Neutrophil (primary cell): ENCODE measurements at regions not wholly inside any gene's neighbourhood (a gene's known extent, or its start where the extent isn't known, plus 50 kb on each side); places are given as distances from the start of the nearest gene placed in this dataset.
"Not testable (repeated sequence)": the region's sequence is repeated elsewhere in the genome, so short reads cannot be mapped to it uniquely, and the experiment has no call there.

Experiments used
- H3K27ac ChIP-seq: fragments of 200-600 bp; sonication (generic); 2 replicates; pipeline ENCODE4 v1.5.1; 2016; ENCODE audit warnings: mild to moderate bottlenecking, moderate library complexity
- H3K27me3 ChIP-seq: fragments of 200-600 bp; sonication (generic); 2 replicates; pipeline ENCODE4 v1.6.0; 2016; ENCODE audit warnings: mild to moderate bottlenecking
- H3K36me3 ChIP-seq: fragments of 200-600 bp; sonication (generic); 2 replicates; pipeline ENCODE4 v1.5.1; 2017
- H3K4me1 ChIP-seq, 2 experiments: fragments of 200-600 bp in 1 of 2; sonication (generic) in 1 of 2; 1 replicate in 1 of 2; 2 replicates in 1 of 2; pipeline versions ENCODE4 v1.5.1 to v1.6.1; 2013 to 2016; ENCODE audit warnings: low read depth in 1 of 2, low read length in 1 of 2, mild to moderate bottlenecking in 1 of 2, moderate library complexity in 1 of 2; ENCODE audit not compliant: control insufficient read depth in 1 of 2, insufficient read depth in 1 of 2
- H3K4me3 ChIP-seq, 2 experiments: fragments of 200-600 bp in 1 of 2; sonication (generic) in 1 of 2; 1 replicate in 1 of 2; 2 replicates in 1 of 2; pipeline ENCODE4 v1.5.1; 2013 to 2016; ENCODE audit warnings: low read depth in 1 of 2, low read length in 1 of 2, mild to moderate bottlenecking in 1 of 2, moderate library complexity in 1 of 2
- H3K9me3 ChIP-seq: fragments of 200-600 bp; sonication (generic); 2 replicates; pipeline ENCODE4 v1.5.1; 2016
- TF ChIP-seq, protein P1 (sequence below): fragments of 200-600 bp; sonication (generic); IDR thresholded peaks from 2 replicates; pipeline ENCODE4 v1.5.1; 2016; ENCODE audit warnings: antibody characterized with exemption

DNA sequence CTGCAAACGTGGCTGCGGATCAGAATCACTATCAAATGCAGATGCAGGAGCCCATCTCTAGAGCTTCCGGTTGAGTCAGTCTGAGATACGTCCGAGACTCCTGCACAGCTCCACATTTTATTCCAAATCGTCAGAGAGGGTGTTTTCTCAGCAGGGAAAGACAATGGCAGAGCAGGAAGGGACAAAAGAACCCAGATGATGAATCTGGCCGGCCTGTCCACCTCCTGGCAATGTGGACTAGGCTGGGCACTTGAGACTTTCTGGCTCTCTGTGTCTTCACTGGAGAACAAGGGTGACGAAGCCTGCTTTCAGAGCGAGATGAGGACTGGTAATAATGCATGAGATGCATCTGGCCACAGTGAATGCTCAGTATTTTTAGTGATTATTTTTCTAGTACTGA lies 255.9 kb upstream of the MYT1L start:
- Histone ChIP-seq H3K36me3 (no peaks in the 10 kb centered on the region), H3K4me1 (no peaks in the 10 kb centered on the region), H3K4me3 (no peak overlapping the region), H3K27me3 (no peaks in the 10 kb centered on the region), H3K27ac (no peak overlapping the region), H3K9me3 (no peaks in the 10 kb centered on the region)
- TF ChIP-seq, protein P1, sequence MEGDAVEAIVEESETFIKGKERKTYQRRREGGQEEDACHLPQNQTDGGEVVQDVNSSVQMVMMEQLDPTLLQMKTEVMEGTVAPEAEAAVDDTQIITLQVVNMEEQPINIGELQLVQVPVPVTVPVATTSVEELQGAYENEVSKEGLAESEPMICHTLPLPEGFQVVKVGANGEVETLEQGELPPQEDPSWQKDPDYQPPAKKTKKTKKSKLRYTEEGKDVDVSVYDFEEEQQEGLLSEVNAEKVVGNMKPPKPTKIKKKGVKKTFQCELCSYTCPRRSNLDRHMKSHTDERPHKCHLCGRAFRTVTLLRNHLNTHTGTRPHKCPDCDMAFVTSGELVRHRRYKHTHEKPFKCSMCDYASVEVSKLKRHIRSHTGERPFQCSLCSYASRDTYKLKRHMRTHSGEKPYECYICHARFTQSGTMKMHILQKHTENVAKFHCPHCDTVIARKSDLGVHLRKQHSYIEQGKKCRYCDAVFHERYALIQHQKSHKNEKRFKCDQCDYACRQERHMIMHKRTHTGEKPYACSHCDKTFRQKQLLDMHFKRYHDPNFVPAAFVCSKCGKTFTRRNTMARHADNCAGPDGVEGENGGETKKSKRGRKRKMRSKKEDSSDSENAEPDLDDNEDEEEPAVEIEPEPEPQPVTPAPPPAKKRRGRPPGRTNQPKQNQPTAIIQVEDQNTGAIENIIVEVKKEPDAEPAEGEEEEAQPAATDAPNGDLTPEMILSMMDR, result no peak

DNA sequence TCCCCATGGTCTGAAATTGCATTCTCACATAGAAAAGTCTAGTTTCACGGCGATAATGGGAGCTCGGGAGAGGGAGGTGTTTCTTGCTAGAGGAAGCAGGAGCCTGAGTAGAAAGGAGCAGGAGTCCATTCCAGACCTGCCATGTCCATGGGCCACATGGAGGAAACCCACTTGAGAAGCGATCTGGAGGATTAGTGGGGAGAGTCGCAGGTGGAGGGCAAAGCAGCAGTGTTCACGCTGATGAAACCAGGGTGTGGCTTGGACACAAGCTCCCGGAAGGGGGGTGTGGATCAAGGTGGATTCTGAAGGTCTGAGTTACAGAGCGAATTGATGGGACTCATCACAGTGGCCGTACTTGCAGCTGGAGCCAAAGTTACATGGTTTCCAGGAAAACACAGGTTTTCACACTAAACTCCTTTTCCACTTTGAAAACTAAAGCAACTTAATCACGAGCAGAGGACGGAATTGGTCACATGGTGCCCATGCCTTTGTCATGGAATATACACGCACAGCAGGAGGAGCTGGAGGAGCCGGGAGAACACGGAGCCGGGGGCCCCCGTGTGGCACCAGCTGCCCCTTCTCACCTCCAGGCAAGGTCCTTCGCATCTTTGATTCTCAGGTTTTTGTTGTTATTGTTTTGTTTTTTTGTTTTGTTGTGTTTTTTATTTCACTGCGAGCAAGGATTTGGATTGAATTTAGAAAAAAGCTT lies 255.1 kb upstream of the MYT1L start:
- H3K27me3 ChIP-seq, result no peaks in the 10 kb centered on the region
- no peaks in the 10 kb centered on the region for H3K36me3 ChIP-seq
- TF ChIP-seq, protein P1, result no peak
- no peaks in the 10 kb centered on the region for H3K9me3 ChIP-seq
- no peak overlapping the region for H3K4me3 ChIP-seq
- H3K27ac ChIP-seq, result no peak overlapping the region
- H3K4me1 ChIP-seq, result no peaks in the 10 kb centered on the region

DNA sequence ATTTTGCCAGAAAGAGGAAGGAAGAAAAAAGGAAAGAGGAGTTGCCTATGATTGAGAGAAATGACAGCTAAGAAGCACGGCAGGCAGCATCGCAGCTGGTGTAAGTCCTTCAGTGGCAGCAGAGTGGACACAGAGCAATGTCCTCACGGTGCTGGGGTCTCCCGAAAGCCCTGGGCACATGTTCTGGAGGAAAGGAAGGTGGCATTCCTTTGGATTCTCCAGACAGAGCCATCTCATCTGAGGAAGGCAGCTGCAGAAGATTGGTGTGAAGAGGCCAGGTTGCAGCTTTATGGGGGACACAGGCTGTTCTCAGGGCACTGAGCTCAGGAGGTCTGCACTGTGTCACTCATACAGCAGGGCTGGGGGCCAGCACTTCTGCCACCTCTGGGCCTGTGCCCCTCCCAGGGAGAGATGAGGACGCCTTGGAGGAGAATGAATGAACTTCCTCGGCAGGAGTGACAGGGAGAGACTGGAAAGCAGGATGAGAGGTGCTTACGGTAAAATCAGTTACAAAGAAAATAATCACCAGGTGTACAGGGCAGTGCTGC lies 252.0 kb upstream of the MYT1L start:
- H3K36me3 ChIP-seq, result no peaks in the 10 kb centered on the region
- H3K9me3 ChIP-seq, result no peaks in the 10 kb centered on the region

DNA sequence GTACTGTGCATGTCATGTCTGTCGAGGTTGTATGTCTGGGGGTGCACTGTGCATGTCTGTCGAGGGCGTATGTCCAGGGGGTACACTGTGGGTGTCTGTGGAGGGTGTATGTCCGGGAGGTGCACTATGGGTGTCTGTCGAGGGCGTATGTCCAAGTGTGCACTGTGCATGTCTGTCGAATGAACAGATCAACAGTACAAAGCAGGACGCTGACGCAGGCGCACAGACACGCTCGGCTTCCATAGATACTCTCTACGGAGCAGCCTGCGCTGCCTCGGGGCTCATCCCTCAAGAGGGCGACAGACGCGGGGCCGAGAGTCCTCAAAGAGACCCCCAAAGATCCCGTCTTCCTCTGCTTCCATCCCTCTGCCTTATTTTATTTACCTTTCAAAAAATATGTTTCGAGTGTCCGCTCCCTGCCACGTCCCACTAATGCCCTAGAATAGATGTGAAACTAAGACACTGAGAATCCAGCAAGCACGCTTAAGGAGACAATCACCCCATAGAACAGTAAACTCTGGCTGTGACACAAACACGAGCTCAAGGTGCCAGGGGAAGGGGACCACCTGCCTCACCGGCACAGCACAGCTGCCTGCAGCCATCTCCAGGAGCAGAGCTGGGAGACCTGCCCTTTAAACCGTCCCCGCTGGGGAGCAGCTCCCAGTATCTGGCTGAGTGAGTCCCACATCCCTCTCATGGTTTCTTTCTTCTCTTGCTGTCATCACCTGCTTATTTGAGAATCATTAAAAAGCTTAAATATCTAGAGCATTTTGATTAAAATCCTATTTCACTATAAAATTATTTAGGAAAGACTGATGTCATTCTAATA lies 250.5 kb upstream of the MYT1L start:
- Histone ChIP-seq H3K27ac (no peak overlapping the region), H3K4me1 (no peaks in the 10 kb centered on the region), H3K4me3 (no peak overlapping the region), H3K27me3 (no peaks in the 10 kb centered on the region), H3K9me3 (no peaks in the 10 kb centered on the region), H3K36me3 (no peaks in the 10 kb centered on the region)
- TF ChIP-seq, protein P1, result no peak

More for the DNA sequence above, 252.0 kb upstream of the MYT1L start:
- H3K4me1 ChIP-seq, result no peaks in the 10 kb centered on the region
- no peak overlapping the region for H3K27ac ChIP-seq
- H3K4me3 ChIP-seq, result no peak overlapping the region
- no peaks in the 10 kb centered on the region for H3K27me3 ChIP-seq
- TF ChIP-seq, protein P1, result no peak

DNA sequence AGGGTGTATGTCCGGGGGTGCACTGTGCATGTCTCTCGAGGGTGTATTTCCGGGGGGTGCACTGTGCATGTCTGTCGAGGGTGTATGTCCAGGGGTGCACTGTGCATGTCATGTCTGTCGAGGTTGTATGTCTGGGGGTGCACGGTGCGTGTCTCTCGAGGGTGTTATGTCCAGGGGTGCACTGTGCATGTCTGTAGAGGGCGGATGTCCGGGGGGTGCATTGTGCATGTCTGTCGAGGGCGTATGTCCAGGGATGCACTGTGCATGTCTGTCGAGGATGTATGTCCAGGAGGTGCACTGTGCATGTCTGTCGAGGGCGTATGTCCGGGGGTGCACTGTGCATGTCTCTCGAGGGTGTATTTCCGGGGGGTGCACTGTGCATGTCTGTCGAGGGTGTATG lies 249.8 kb upstream of the MYT1L start:
- H3K27ac ChIP-seq, H3K4me3 ChIP-seq, H3K4me1 ChIP-seq, H3K27me3 ChIP-seq, H3K9me3 ChIP-seq, H3K36me3 ChIP-seq: not testable (repeated sequence)

DNA sequence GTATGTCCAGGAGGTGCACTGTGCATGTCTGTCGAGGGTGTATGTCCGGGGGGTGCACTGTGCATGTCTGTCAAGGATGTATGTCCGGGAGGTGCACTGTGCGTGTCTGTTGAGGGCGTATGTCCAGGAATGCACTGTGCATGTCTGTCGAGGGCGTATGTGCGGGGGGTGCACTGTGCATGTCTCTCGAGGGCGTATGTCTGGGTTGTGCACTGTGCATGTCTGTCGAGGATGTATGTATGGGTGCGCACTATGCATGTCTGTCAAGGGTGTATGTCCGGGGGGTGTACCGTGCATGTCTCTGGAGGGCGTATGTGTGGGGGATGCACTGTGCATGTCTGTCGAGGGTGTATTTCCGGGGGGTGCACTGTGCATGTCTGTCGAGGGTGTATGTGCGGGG lies 249.3 kb upstream of the MYT1L start:
- Histone ChIP-seq H3K4me1 (no peaks in the 10 kb centered on the region), H3K4me3 (no peak overlapping the region), H3K36me3 (no peaks in the 10 kb centered on the region), H3K27me3 (no peaks in the 10 kb centered on the region), H3K27ac (no peak overlapping the region), H3K9me3 (no peaks in the 10 kb centered on the region)
- TF ChIP-seq, protein P1, result no peak
